ENCODE measurements at regions not wholly inside any gene's neighbourhood (a gene's known extent, or its start where the extent isn't known, plus 50 kb on each side); places are given as distances from the start of the nearest gene placed in this dataset.

- Histone ChIP-seq H3K23ac (ENCODE audit: insufficient read length) (no peak overlapping the region), H2BK12ac (ENCODE audit: low read depth, low read length) (no peak overlapping the region), H2BK5ac (ENCODE audit: low read depth, low read length) (no peak overlapping the region), H3K4me3 (ENCODE audit: extremely low read depth in 1 of 4, insufficient read depth in 2 of 4, low read depth in 3 of 4, low read length in 4 of 4) (no peak overlapping the region), H3K9me3 (ENCODE audit: insufficient read depth in 2 of 2, low read depth in 1 of 2, low read length in 1 of 2) (no peaks in the 10 kb centered on the region), H4K8ac (ENCODE audit: extremely low read depth, insufficient read depth, low read length) (no peak overlapping the region), H3K4me2 (ENCODE audit: insufficient read depth in 1 of 2, low read depth in 2 of 2, low read length in 2 of 2) (no peak overlapping the region), H3K36me3 (ENCODE audit: control insufficient read depth in 2 of 4, insufficient read depth in 4 of 4, low read length in 3 of 4) (no peaks in the 10 kb centered on the region; a peak in 1 of 8 replicates), H3K27me3 (replicated peaks in 1 of 4; ENCODE audit: control insufficient read depth in 3 of 4, extremely low read depth in 1 of 4, insufficient read depth in 3 of 4, low read length in 3 of 4) (no peaks in the 10 kb centered on the region), H3K4me1 (replicated peaks in 1 of 4; ENCODE audit: control insufficient read depth in 3 of 4, insufficient read depth in 4 of 4, low read length in 3 of 4) (no peaks in the 10 kb centered on the region), H2AK5ac (ENCODE audit: low read depth, low read length) (no peak overlapping the region), H3K79me2 (ENCODE audit: control insufficient read depth in 1 of 2, insufficient read depth in 2 of 2, low read length in 2 of 2) (no peaks in the 10 kb centered on the region), H3K4ac (replicated peaks; ENCODE audit: insufficient read length, low read depth, low read length) (no peak overlapping the region), H3K14ac (ENCODE audit: insufficient read length) (no peak overlapping the region), H2BK120ac (replicated peaks; ENCODE audit: low read depth, low read length) (no peak overlapping the region), H3K56ac (replicated peaks; ENCODE audit: insufficient read length, low read depth, low read length) (no peak overlapping the region), H4K91ac (replicated peaks; ENCODE audit: insufficient read length, low read length) (no peak overlapping the region), H4K5ac (ENCODE audit: insufficient read length, low read depth, low read length) (no peak overlapping the region), H3K23me2 (ENCODE audit: low read depth, low read length) (no peaks in the 10 kb centered on the region), H3K9ac (replicated peaks in 1 of 4; ENCODE audit: extremely low read depth in 1 of 4, low read depth in 3 of 4, low read length in 3 of 4) (no peak overlapping the region), H4K20me1 (replicated peaks in 1 of 2; ENCODE audit: control insufficient read depth in 1 of 2, insufficient read depth in 2 of 2, low read length in 2 of 2) (no peaks in the 10 kb centered on the region), H2AFZ (ENCODE audit: low read length) (no peak overlapping the region), H3K18ac (ENCODE audit: extremely low read depth, low read length) (no peak overlapping the region), H2BK15ac (ENCODE audit: low read length) (no peak overlapping the region), H2BK20ac (ENCODE audit: low read length) (no peak overlapping the region), H3K79me1 (ENCODE audit: low read depth, low read length) (no peaks in the 10 kb centered on the region), H3K27ac (ENCODE audit: low read depth, low read length) (no peak overlapping the region)
- FAIRE-seq (no peak), DNase-seq (ENCODE audit: low read depth in 1 of 2, low spot score in 2 of 2) (no peak)
- TF ChIP-seq RBBP5 (IDR thresholded peaks at IDR 0.05; ENCODE audit: borderline replicate concordance, low read depth, low read length) (no peak), TAF7 (optimal IDR thresholded peaks at IDR 0.05; ENCODE audit: borderline replicate concordance, low read depth, low read length) (no peak), BACH1 (IDR thresholded peaks at IDR 0.05; ENCODE audit: low read length) (no peak), CEBPB (IDR thresholded peaks at IDR 0.05; ENCODE audit: low read depth, low read length) (no peak), SIX5 (IDR thresholded peaks at IDR 0.05; ENCODE audit: low read depth, low read length) (no peak)
- CTCF ChIA-PET (ENCODE audit: partially characterized antibody), result interaction anchor here (1.0 to 1.9 kb wide), 3 partner anchors 10 to 208 kb away, joined by 3 to 5 read pairs (median 4); no protein-coding TSS in a partner anchor
- POLR2A ChIA-PET (ENCODE audit: partially characterized antibody), result no interaction called here
- 94% methylated on average over 7 of the region's 7 CpGs; no CpG with 5 or more reads in 1 of the 2 experiments for WGBS, 2 experiments (ENCODE audit: extremely low coverage in 1 of 2, insufficient coverage in 1 of 2, insufficient read length in 1 of 2, insufficient replicate concordance in 2 of 2, low coverage in 1 of 2, low lambda C conversion rate in 2 of 2, missing lambda C conversion rate in 1 of 2)
These were observed 215.5 kb downstream of the INHBA start for GRCh38 chr7:41487229-41487940.
